ENCODE measurements at regions not wholly inside any gene's neighbourhood (a gene's known extent, or its start where the extent isn't known, plus 50 kb on each side); places are given as distances from the start of the nearest gene placed in this dataset.
A peak's percentile ranks its signal among the peaks of the same experiment; 100 is the strongest.
"Not testable (repeated sequence)": the region's sequence is repeated elsewhere in the genome, so short reads cannot be mapped to it uniquely, and the experiment has no call there.

DNA sequence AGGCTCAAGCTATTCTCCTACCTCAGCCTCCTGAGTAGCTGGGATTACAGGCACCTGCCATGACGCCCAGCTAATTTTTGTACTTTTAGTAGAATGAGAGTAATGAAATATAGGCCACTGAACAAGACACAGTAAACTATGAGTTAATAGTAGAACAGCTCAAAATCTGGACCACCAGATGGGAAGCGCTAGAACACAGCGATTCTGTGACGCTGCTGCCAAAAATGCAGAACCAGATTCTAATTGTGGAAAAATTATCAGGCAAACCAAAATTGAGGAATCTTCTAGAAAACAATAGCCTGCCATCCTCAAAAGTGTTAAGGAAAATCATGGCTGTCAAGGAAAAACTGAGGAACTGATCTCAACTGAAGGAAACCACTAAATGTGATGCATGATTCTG, 111.4 kb upstream of the TIAM1 start:
- no peak for DNase-seq (ENCODE audit: low read depth)

- no peak for DNase-seq (ENCODE audit: low read depth)
These were observed 106.9 kb upstream of the TIAM1 start for GRCh38 chr21:31450980-31451379.

DNA sequence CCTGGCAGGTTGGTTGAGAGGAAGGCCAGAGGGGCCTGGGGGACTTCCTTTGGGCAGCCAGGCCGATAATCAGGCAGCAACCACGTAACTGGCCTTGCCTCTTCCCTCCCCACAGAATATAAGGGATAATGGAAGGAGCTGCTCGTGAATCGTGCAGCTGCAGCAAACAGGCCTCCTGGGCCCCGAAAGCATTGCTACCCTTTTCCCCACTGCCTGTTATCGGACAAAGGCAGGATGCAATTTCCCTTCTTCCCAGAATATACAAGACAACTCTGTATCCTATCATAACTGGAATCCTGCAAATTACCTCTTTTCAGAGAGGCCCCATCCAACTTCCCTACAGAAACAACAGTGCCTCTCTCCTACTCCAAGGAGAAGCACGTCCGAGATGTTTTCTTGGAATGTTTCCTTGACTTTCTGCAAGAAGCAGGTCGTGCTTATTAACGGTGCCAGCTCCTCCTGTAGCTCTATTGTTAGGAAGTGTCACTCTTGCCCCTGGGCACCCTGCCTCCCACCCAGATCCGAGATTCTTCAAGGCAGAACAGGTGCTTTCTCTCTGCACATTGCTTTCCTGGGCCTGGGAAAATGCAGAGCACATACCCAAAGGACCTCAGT, 106.0 kb upstream of the TIAM1 start:
- no peak for DNase-seq (ENCODE audit: low read depth)

DNA sequence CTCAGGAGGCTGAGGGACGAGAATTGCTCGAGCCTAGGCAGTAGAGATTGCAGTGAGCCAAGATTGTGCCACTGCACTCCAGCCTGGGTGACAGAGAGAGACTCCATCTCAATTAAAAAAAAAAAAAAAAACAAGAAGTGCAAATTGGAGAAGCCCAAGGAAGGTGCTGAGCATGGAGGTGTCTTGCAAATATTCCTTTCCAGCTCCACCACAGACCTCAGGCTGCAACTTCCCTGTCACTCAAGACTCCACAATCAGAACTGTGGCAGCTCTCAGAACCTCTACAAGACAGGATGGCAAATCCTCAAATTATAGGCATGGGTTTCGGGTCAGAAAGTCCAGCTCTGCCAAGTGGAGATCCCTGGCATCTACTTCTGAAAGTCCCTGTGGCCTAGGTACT, 104.4 kb upstream of the TIAM1 start:
- DNase-seq (ENCODE audit: low read depth), result no peak

- no peak for DNase-seq (ENCODE audit: low read depth)
These were observed 103.4 kb upstream of the TIAM1 start for GRCh38 chr21:31447505-31447904.

GRCh38 chr21:31446226-31446855, 102.3 kb upstream of the TIAM1 start:
- peak; percentile 25 for DNase-seq (ENCODE audit: low read depth)

DNA sequence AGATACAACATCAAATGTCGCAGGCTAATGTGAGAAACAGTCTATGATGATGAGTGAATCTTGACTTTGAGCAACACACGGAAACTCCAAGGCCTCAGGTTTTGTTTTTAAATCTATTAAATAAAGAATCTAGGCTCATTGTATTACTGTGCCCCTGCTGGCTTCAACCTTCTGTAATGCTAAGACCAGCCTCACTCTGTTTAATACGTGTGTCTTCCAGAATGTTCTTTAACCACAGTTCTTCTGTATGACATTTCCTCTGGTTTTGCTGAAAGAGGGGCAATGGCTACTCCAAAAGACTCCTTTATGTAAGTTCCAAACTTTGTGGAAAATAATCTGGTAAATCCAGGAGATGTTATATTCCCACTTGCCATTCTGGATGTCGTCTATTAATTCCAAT, 101.1 kb upstream of the TIAM1 start:
- DNase-seq (ENCODE audit: low read depth), result no peak

DNA sequence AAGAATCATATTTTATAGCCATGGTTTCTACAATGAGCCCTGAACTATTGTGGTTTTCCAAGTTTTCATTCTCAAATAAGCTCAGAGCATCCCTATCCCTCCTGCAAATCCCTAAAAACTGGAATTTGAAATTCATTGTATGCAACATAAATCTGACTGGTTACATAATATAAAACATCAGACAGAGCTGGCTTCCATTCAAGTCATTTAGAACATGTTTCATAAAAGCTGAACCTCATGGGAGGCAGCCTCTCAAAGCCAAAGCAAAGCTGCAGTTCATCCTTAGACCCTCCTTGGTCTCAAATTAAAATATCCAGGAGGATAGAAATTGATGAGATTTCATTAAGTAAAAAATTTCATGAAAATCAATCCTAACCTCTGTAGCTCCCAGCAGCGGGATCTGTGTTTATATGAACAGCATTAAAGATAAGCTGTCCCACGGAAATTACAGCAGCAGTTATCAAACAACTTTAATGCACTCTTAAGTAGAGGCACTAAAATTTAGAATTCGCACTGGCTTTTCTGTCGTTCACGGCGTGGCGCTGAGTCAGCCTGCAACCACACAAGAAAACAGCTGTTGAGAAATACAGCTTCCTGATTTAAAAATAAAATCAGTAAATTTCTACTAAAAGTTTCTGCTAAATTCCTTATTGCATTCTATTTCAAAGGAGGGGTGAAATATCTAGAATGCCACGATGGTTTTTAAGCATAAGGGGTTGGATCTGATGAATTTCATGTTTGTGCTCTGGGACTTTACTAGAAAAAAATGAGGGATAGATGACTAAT, 99.9 kb upstream of the TIAM1 start:
- DNase-seq (ENCODE audit: low read depth), result no peak

GRCh38 chr21:31442339-31442738, 98.3 kb upstream of the TIAM1 start:
- DNase-seq (ENCODE audit: low read depth), result no peak

DNA sequence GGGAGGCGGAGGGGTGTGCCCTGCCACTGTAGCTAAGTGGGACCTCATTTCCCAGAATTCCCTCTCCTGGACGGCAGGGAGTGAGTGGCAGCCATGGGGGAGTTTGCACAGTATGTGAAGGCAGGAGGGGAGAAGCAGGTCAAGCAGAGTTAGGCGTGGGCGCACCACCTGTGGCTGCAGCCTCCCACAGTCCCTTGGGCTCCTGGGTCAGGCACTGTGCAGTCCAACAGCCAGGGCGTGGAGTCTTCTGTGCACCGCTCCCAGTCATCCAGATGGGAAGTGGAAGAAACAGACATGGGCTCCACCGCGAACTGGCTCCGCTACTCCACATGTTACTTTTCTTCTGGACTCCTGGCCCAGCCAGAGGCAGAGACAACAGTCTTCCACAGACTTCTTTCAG, 85.4 kb upstream of the TIAM1 start:
- no peak for DNase-seq (ENCODE audit: low read depth)

DNA sequence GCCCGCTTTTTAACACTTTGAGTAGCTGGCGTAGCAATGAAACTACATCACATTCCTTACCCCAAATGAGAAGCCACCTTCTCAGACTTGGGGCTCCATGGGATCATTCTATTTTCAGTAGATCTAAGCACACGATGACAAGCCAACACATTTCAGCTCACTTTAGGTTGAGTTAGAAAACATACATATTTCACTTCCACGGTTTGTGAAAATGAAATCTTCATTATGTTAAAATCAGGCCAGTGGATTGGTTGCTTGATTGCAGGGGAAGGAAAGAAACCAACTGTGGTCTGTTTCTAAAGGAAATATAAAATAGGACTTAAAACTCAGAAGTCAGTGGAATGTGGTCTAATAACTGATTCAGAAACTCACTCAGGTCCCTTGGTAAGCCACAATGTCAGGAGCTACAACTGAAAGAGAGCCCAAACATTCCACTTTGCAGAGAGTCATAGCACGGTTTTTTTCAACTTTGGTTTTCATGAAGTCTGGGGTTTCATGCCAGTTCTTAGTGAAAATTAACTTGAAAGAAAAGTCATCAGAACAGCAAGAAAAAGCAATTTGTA, 82.3 kb upstream of the TIAM1 start:
- no peak for DNase-seq (ENCODE audit: low read depth)

GRCh38 chr21:31425138-31425537, 81.1 kb upstream of the TIAM1 start:
- no peak for DNase-seq (ENCODE audit: low read depth)

GRCh38 chr21:31424058-31424457, 80.0 kb upstream of the TIAM1 start:
- no peak for DNase-seq (ENCODE audit: low read depth)

DNA sequence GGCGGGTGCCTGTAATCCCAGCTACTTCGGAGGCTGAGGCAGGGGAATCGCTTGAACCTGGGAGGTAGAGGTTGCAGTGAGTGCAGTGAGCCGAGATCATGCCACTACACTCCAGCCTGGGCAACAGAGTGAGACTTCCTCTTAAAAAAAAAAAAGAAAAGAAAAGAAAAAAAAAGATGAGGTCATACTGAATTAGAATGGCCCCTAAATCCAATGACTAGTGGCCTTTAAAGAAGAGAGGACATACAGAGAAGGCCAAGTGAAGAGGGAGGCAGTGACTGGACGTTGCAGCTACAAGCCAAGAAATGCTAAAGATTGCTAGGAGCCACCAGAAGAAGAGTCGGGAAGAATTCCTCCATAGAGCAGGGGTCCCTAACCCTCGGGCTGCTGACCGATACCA, 76.9 kb upstream of the TIAM1 start:
- DNase-seq (ENCODE audit: low read depth), result no peak

DNA sequence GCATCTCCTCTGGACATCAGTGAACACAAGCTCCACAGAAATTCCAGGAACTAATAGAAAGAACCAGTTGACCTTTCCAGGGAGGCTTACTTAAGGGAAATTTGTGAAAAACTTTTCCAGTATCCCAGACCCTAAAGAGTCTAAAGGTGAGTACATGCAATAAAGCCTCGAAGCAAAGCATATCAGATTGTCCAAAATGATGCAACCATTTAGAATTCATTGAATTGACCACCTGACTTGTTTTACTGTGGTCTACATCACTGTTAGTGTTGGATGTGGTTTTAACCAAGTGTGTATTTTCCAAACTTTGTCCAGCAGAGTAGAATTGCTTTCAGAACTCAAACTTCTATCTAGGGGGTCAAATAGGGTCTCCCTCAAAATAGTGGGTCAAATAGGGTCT, 76.3 kb upstream of the TIAM1 start:
- no peak for DNase-seq (ENCODE audit: low read depth)

GRCh38 chr21:31418377-31419001, 74.4 kb upstream of the TIAM1 start:
- DNase-seq (ENCODE audit: low read depth), result no peak

DNA sequence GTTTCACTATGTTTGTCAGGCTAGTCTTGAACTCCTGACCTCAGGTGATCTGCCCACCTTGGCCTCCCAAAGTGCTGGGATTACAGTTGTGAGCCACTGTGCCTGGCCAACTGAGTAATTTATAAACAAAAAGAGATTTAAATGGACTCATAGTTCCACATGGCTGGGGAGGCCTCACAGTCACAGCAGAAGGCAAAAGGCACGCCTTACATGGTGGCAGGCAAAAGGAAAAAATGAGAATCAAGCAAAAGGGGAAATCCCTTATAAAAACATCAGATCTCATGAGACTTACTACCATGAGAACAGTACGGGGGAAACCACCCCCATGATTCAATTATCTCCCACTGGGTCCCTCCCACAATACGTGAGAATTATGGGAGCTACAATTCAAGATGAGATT, 73.2 kb upstream of the TIAM1 start:
- not testable (repeated sequence) for DNase-seq (ENCODE audit: low read depth)

DNA sequence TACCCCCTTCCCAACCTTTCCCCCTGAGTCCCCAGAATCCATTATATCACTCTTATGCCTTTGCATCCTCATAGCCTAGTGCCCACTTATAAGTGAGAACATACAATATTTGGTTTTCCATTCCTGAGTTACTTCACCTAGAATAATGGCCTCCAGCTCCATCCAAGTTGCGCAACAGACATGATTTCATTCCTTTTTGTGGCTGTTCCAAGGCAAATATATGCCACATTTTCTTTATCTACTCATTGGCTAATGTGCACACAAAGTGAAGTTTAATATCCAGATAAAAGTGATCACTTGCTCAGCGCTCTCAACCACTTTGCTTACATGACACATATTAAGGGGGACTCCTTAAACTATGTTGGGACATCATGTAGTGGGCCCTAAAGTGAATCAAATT, 72.4 kb upstream of the TIAM1 start:
- no peak for DNase-seq (ENCODE audit: low read depth)

DNA sequence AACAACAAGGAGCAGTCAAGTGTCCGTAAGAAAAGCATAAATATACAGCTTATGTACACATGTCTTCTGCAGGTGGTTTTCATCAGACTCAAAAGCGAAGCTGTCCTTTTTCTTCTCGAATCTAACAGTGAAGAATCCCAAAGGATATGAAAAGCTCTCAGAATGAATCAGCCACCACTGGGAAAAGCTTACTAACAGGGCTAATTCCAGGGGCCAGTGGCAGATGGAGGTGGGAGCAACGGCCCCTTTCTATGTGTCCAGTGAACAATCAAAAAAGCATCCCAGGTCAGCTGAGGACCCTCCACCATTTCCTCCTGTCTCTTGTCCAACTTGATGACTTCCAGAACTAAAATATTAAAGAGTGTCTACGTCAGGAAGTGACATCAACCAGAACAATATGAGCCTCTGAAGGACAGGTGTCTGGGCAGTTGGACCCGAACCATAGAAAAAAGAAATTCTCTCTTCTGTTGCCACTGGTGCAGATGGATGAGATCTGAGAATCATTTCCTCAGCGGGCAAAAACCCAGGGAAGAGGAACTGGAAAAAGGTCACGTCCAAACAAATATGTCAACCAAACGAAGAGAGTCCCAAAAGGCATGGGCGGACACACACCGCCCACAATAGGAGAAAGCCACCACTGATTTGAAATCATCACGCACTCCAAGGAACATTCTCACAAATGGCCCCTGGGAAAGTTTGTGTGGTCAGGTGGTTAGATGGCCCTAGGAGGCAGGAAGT, 70.4 kb upstream of the TIAM1 start:
- no peak for DNase-seq (ENCODE audit: low read depth)

DNA sequence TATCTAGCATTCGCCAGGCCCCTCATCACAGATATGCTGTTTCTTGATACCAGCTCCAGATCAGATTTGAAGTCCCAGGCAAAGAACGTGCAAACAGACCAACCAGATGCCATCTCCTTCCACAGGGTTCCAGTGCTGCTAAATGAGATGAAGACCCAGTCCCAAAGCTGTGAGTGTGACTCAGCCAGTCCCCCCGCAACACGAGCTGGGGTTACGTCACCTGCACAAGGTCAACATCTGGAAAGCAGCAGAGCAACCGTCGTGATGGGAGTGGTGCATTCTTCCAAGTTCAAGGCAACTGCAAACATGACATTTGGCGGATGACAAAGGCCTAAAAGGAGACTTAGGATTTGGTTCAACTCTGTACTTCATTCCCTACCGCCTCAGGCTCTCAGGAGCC, 69.6 kb upstream of the TIAM1 start:
- DNase-seq (ENCODE audit: low read depth), result no peak

DNA sequence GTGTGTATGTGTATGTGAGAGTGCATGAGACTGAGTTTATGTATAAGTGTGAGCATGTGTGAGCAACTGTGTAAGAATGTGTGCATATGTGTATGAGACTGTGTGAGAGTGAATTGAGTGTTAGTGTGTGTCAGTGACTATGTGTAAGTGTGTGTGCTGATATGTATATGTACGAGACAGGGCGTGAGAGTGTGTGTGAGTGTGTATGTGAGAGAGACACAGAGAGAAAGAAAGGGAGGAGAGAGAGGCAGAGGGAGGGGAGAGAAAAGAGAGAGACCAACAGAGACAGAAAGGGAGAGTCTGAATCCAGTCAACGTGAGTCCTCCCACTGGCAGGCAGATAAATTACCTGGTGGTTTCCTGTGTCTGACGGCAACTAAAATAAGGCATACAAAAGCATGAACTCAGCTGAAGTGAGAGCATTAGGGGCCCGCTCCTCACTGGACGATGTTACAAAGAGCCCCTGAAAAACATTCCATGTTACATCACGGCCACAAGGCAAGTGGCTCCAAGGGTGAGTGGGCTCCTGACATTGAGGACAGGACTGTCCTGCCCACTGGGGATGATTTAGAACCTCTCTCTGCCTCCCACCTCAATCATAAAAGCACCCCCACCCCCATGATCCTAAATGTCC, 66.6 kb upstream of the TIAM1 start:
- peak; percentile 3 for DNase-seq (ENCODE audit: low read depth)
